Progenitor cell of endocrine pancreas (in vitro differentiated cells): ENCODE measurements at regions not wholly inside any gene's neighbourhood (a gene's known extent, or its start where the extent isn't known, plus 50 kb on each side); places are given as distances from the start of the nearest gene placed in this dataset.

Source experiments
- DNase-seq: peaks from one replicate; pipeline ENCODE4 v3.0.0; 2021; ENCODE audit warnings: low spot score; ENCODE audit not compliant: unreplicated experiment
- H3K27ac Mint-ChIP-seq: 2 replicates; pipeline ENCODE4 v1.8.0; 2021; ENCODE audit warnings: mild to moderate bottlenecking, moderate library complexity, mixed read lengths
- H3K27me3 Mint-ChIP-seq: 2 replicates; pipeline ENCODE4 v1.8.0; 2021; ENCODE audit warnings: mixed read lengths
- H3K36me3 Mint-ChIP-seq: 2 replicates; pipeline ENCODE4 v1.8.0; 2022; ENCODE audit warnings: mixed read lengths; ENCODE audit not compliant: insufficient read depth
- H3K4me1 Mint-ChIP-seq: 2 replicates; pipeline ENCODE4 v1.8.0; 2021; ENCODE audit warnings: low read depth, mixed read lengths
- H3K4me3 Mint-ChIP-seq: 2 replicates; pipeline ENCODE4 v1.8.0; 2021; ENCODE audit warnings: low read depth, mild to moderate bottlenecking, moderate library complexity, mixed read lengths
- H3K9me3 Mint-ChIP-seq: 2 replicates; pipeline ENCODE4 v1.8.0; 2021; ENCODE audit warnings: low read depth, mixed read lengths
- CTCF ChIP-seq: fragments of 200-600 bp; sonication (generic); IDR thresholded peaks from one replicate; pipeline ENCODE4 v1.5.0; 2021; ENCODE audit warnings: antibody characterized with exemption, mild to moderate bottlenecking; ENCODE audit not compliant: unreplicated experiment

DNA sequence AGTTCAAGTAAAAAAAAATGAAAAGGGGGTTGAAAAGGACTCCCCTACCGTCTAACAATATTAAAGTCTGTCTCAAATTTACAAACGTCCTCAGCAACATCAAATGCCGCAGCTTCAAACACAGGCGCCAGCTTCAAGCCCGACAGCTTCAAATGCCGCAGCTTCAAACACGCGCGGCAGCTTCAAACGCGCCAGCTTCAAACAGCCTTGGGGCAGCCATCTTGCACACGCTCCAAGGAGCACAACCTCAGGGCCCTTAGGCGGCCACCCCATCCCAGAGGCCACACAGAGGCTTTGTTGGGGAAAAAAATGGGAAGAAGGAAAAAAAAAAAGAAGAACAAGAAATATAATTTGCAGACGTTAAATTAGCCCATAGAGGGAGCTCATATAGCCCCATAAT, 244.4 kb upstream of the VRK2 start:
- no peaks in the 10 kb centered on the region for H3K36me3 Mint-ChIP-seq
- DNase-seq = no peak
- no peaks in the 10 kb centered on the region for H3K4me1 Mint-ChIP-seq
- no peak for TF ChIP-seq CTCF
- H3K27ac Mint-ChIP-seq = no peak overlapping the region
- H3K9me3 Mint-ChIP-seq = peaks cover 7% of the 10 kb centered on the region
- no peak overlapping the region for H3K4me3 Mint-ChIP-seq
- H3K27me3 Mint-ChIP-seq = no peaks in the 10 kb centered on the region

DNA sequence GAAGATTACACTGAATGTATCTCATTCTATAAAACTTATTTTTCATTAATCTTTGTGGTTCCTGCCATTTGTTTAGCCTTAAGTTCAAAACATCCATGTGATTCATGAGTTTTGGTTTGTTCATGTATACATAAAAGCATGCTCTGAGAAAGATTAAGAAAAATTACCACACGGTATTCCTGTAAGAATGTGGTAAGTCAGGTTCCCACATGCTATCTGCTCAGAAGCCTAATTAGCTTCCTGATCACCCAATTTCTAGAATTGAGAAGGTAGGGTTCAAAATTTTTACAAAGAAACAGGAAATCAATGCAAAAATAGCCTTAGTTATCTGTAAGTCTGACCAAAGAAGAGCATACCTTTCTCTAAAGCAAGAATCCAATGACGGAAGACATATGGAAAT, 241.6 kb upstream of the VRK2 start:
- no peak overlapping the region for H3K27ac Mint-ChIP-seq
- TF ChIP-seq CTCF = no peak
- DNase-seq = no peak
- no peaks in the 10 kb centered on the region for H3K27me3 Mint-ChIP-seq
- H3K36me3 Mint-ChIP-seq = no peaks in the 10 kb centered on the region
- peaks cover 2% of the 10 kb centered on the region for H3K9me3 Mint-ChIP-seq
- H3K4me3 Mint-ChIP-seq = no peak overlapping the region
- no peaks in the 10 kb centered on the region for H3K4me1 Mint-ChIP-seq

DNA sequence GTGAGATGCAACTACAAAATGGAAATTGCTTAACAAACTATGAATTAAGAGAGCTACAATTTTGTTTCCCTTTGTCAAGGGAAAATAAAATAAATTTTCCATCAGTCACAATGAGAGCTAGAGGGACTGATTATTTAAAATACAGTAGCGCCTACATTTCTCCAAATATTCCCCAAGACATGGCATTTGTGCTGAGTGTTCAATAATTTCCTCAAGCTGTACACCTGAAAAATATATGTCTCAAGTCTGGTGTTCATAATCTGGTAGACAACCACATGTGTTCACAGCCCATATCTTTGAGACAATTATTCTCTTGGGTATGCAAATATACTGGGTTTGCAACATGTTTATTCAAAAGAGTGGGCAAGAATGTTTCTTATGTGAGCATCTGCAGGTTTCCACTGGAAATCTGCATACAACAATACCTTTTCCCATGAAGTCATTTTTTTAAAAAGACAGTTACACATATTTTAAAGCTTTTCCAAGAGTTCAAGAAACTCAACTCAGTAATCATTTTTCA, 240.1 kb upstream of the VRK2 start:
- Mint-ChIP-seq H3K27me3 (no peaks in the 10 kb centered on the region), H3K36me3 (no peaks in the 10 kb centered on the region), H3K27ac (no peak overlapping the region), H3K4me1 (no peaks in the 10 kb centered on the region), H3K9me3 (peaks cover 2% of the 10 kb centered on the region), H3K4me3 (no peak overlapping the region)
- DNase-seq = no peak
- TF ChIP-seq CTCF = no peak

DNA sequence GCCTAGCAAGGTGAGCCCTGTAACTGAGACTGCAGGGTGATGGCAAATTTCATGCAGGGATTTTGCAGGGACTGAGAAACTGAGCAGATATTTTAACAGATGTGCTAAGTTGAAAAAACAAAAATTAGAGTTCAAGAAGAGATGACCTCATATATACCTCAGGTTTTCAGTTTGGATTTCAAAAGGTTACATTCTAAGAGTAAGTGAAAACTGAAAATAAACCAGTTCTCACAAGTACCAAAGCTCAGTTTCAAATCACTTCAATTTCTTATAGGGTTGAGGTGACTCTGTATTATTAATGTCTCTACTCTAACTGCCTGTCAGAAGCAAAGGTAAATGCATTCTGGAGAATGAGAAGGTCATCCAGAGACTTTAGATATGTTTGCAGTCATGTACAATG, 237.4 kb upstream of the VRK2 start:
- Mint-ChIP-seq H3K9me3 (no peaks in the 10 kb centered on the region), H3K27me3 (no peaks in the 10 kb centered on the region), H3K4me3 (no peak overlapping the region), H3K4me1 (peaks cover under 1% of the 10 kb centered on the region), H3K36me3 (no peaks in the 10 kb centered on the region), H3K27ac (no peak overlapping the region)
- no peak for DNase-seq
- no peak for TF ChIP-seq CTCF

- no peak for DNase-seq
- Mint-ChIP-seq H3K27ac (no peak overlapping the region), H3K27me3 (no peaks in the 10 kb centered on the region), H3K4me1 (peaks cover 5% of the 10 kb centered on the region), H3K4me3 (no peak overlapping the region), H3K9me3 (peaks cover 1% of the 10 kb centered on the region), H3K36me3 (no peaks in the 10 kb centered on the region)
- no peak for TF ChIP-seq CTCF
Observed at GRCh38 chr2:57821088-57821487, 225.5 kb upstream of the VRK2 start.
